ENCODE measurements at regions not wholly inside any gene's neighbourhood (a gene's known extent, or its start where the extent isn't known, plus 50 kb on each side); places are given as distances from the start of the nearest gene placed in this dataset.
A peak's percentile ranks its signal among the peaks of the same experiment; 100 is the strongest.

- no peak for DNase-seq
Observed at GRCh38 chr9:107119735-107120134, 163.3 kb upstream of the RAD23B start.

GRCh38 chr9:107123389-107123788 is 159.7 kb upstream of the RAD23B start:
- no peak for DNase-seq

- DNase-seq: no peak
Observed at GRCh38 chr9:107127608-107128007, 155.5 kb upstream of the RAD23B start.

GRCh38 chr9:107131108-107131799 is 151.8 kb upstream of the RAD23B start:
- no peak for DNase-seq

- no peak for DNase-seq
Observed at GRCh38 chr9:107136296-107136695, 146.8 kb upstream of the RAD23B start.

GRCh38 chr9:107137495-107138202 is 145.4 kb upstream of the RAD23B start:
- DNase-seq: peak; percentile 29

- no peak for DNase-seq
Observed at GRCh38 chr9:107138261-107138992, 144.7 kb upstream of the RAD23B start.

- DNase-seq: peak; percentile 36
Observed at GRCh38 chr9:107141967-107142366, 141.1 kb upstream of the RAD23B start.

GRCh38 chr9:107142430-107142829 is 140.6 kb upstream of the RAD23B start:
- DNase-seq: no peak

GRCh38 chr9:107142896-107143603 is 140.0 kb upstream of the RAD23B start:
- no peak for DNase-seq

GRCh38 chr9:107144475-107144874 is 138.6 kb upstream of the RAD23B start:
- no peak for DNase-seq

- DNase-seq: no peak
Observed at GRCh38 chr9:107147134-107147533, 135.9 kb upstream of the RAD23B start.

GRCh38 chr9:107148216-107148615 is 134.9 kb upstream of the RAD23B start:
- no peak for DNase-seq

- DNase-seq: no peak
Observed at GRCh38 chr9:107149756-107150155, 133.3 kb upstream of the RAD23B start.

- DNase-seq: no peak
Observed at GRCh38 chr9:107153336-107153735, 129.7 kb upstream of the RAD23B start.

GRCh38 chr9:107154291-107154690 is 128.8 kb upstream of the RAD23B start:
- no peak for DNase-seq

GRCh38 chr9:107154766-107155165 is 128.3 kb upstream of the RAD23B start:
- no peak for DNase-seq

GRCh38 chr9:107155244-107155817 is 127.7 kb upstream of the RAD23B start:
- no peak for DNase-seq

GRCh38 chr9:107158321-107158720 is 124.8 kb upstream of the RAD23B start:
- no peak for DNase-seq

- no peak for DNase-seq
Observed at GRCh38 chr9:107161338-107161737, 121.7 kb upstream of the RAD23B start.

GRCh38 chr9:107163370-107163769 is 119.7 kb upstream of the RAD23B start:
- DNase-seq: no peak

GRCh38 chr9:107169796-107170195 is 113.3 kb upstream of the RAD23B start:
- DNase-seq: no peak

GRCh38 chr9:107170801-107171200 is 112.3 kb upstream of the RAD23B start:
- DNase-seq: no peak
